ENCODE measurements at regions not wholly inside any gene's neighbourhood (a gene's known extent, or its start where the extent isn't known, plus 50 kb on each side); places are given as distances from the start of the nearest gene placed in this dataset.

- H3K9me3 ChIP-seq (ENCODE audit: control insufficient read depth, insufficient read depth, low read length) = no peaks in the 10 kb centered on the region
- ChIA-PET CTCF (no interaction called here), POLR2A (no interaction called here)
- no peak overlapping the region for H3K27ac ChIP-seq (ENCODE audit: low read depth, low read length)
- no peaks in the 10 kb centered on the region for H3K27me3 ChIP-seq (ENCODE audit: control insufficient read depth, insufficient read depth, low read length)
- TF ChIP-seq CTCF (IDR thresholded peaks at IDR 0.05; ENCODE audit: low read depth, low read length) = no peak
- DNase-seq (ENCODE audit: low read depth, low spot score) = no peak
- H3K4me3 ChIP-seq (ENCODE audit: low read depth, low read length) = no peak overlapping the region
Observed at GRCh38 chr12:91496337-91496736, 313.7 kb upstream of the DCN start.

- ChIA-PET CTCF (interaction anchor here (1.6 kb wide), 1 partner anchor 111 kb away, joined by 5 read pairs; no protein-coding TSS in a partner anchor), POLR2A (no interaction called here)
- no peak for DNase-seq (ENCODE audit: low read depth, low spot score)
Observed at GRCh38 chr12:91493308-91493707, 310.7 kb upstream of the DCN start.

GRCh38 chr12:91492648-91493047 is 310.0 kb upstream of the DCN start:
- DNase-seq (ENCODE audit: low read depth, low spot score) = no peak
- no peak for TF ChIP-seq CTCF (IDR thresholded peaks at IDR 0.05; ENCODE audit: low read depth, low read length)
- Histone ChIP-seq H3K27me3 (ENCODE audit: control insufficient read depth, insufficient read depth, low read length) (no peaks in the 10 kb centered on the region), H3K4me3 (ENCODE audit: low read depth, low read length) (no peak overlapping the region), H3K27ac (ENCODE audit: low read depth, low read length) (no peak overlapping the region), H3K9me3 (ENCODE audit: control insufficient read depth, insufficient read depth, low read length) (no peaks in the 10 kb centered on the region)
- ChIA-PET POLR2A (no interaction called here), CTCF (no interaction called here)

More at GRCh38 chr12:91493308-91493707, 310.7 kb upstream of the DCN start:
- no peak overlapping the region for H3K27ac ChIP-seq (ENCODE audit: low read depth, low read length)
- H3K27me3 ChIP-seq (ENCODE audit: control insufficient read depth, insufficient read depth, low read length) = no peaks in the 10 kb centered on the region
- no peaks in the 10 kb centered on the region for H3K9me3 ChIP-seq (ENCODE audit: control insufficient read depth, insufficient read depth, low read length)
- no peak overlapping the region for H3K4me3 ChIP-seq (ENCODE audit: low read depth, low read length)
- TF ChIP-seq CTCF (IDR thresholded peaks at IDR 0.05; ENCODE audit: low read depth, low read length) = no peak

- ChIA-PET CTCF (no interaction called here), POLR2A (no interaction called here)
- TF ChIP-seq CTCF (IDR thresholded peaks at IDR 0.05; ENCODE audit: low read depth, low read length) = no peak
- no peak for DNase-seq (ENCODE audit: low read depth, low spot score)
- no peaks in the 10 kb centered on the region for H3K9me3 ChIP-seq (ENCODE audit: control insufficient read depth, insufficient read depth, low read length)
- H3K27me3 ChIP-seq (ENCODE audit: control insufficient read depth, insufficient read depth, low read length) = no peaks in the 10 kb centered on the region
- no peak overlapping the region for H3K27ac ChIP-seq (ENCODE audit: low read depth, low read length)
- no peak overlapping the region for H3K4me3 ChIP-seq (ENCODE audit: low read depth, low read length)
Observed at GRCh38 chr12:91490667-91491311, 308.2 kb upstream of the DCN start.

- Histone ChIP-seq H3K4me3 (ENCODE audit: low read depth, low read length) (no peak overlapping the region), H3K9me3 (ENCODE audit: control insufficient read depth, insufficient read depth, low read length) (no peaks in the 10 kb centered on the region), H3K27ac (ENCODE audit: low read depth, low read length) (no peak overlapping the region), H3K27me3 (ENCODE audit: control insufficient read depth, insufficient read depth, low read length) (no peaks in the 10 kb centered on the region)
- CTCF ChIA-PET = no interaction called here
- POLR2A ChIA-PET = no interaction called here
- no peak for DNase-seq (ENCODE audit: low read depth, low spot score)
- TF ChIP-seq CTCF (IDR thresholded peaks at IDR 0.05; ENCODE audit: low read depth, low read length) = no peak
Observed at GRCh38 chr12:91483471-91483985, 300.9 kb upstream of the DCN start.

Measured in AG04450 (cell line).